ENCODE measurements at regions not wholly inside any gene's neighbourhood (a gene's known extent, or its start where the extent isn't known, plus 50 kb on each side); places are given as distances from the start of the nearest gene placed in this dataset.

GRCh38 chr4:34046580-34046979 lies 2197.7 kb downstream of the ARAP2 start:
- no peak for DNase-seq

GRCh38 chr4:34047363-34047762 lies 2197.0 kb downstream of the ARAP2 start:
- DNase-seq, result no peak

GRCh38 chr4:34066126-34066525 lies 2178.2 kb downstream of the ARAP2 start:
- DNase-seq, result no peak

- DNase-seq, result no peak
Observed at GRCh38 chr4:34091451-34091850, 2152.9 kb downstream of the ARAP2 start.

GRCh38 chr4:34094114-34094513 lies 2150.2 kb downstream of the ARAP2 start:
- DNase-seq, result no peak

- DNase-seq, result no peak
Observed at GRCh38 chr4:34105311-34105710, 2139.0 kb downstream of the ARAP2 start.

- no peak for DNase-seq
Observed at GRCh38 chr4:34108391-34108790, 2135.9 kb downstream of the ARAP2 start.

- DNase-seq, result no peak
Observed at GRCh38 chr4:34112573-34112972, 2131.7 kb downstream of the ARAP2 start.

- no peak for DNase-seq
Observed at GRCh38 chr4:34138385-34138784, 2105.9 kb downstream of the ARAP2 start.

- no peak for DNase-seq
Observed at GRCh38 chr4:34139346-34139745, 2105.0 kb downstream of the ARAP2 start.

- DNase-seq, result no peak
Observed at GRCh38 chr4:34148322-34148908, 2095.9 kb downstream of the ARAP2 start.

- no peak for DNase-seq
Observed at GRCh38 chr4:34157547-34157946, 2086.8 kb downstream of the ARAP2 start.

- no peak for DNase-seq
Observed at GRCh38 chr4:34158878-34159277, 2085.4 kb downstream of the ARAP2 start.

GRCh38 chr4:34170946-34171345 lies 2073.4 kb downstream of the ARAP2 start:
- no peak for DNase-seq

- no peak for DNase-seq
Observed at GRCh38 chr4:34176609-34177008, 2067.7 kb downstream of the ARAP2 start.

- no peak for DNase-seq
Observed at GRCh38 chr4:34178476-34178875, 2065.8 kb downstream of the ARAP2 start.

GRCh38 chr4:34181311-34181841 lies 2062.9 kb downstream of the ARAP2 start:
- no peak for DNase-seq

- DNase-seq, result no peak
Observed at GRCh38 chr4:34181891-34182290, 2062.4 kb downstream of the ARAP2 start.

- no peak for DNase-seq
Observed at GRCh38 chr4:34182306-34182705, 2062.0 kb downstream of the ARAP2 start.

- DNase-seq, result no peak
Observed at GRCh38 chr4:34183926-34184325, 2060.4 kb downstream of the ARAP2 start.

- no peak for DNase-seq
Observed at GRCh38 chr4:34187056-34187455, 2057.3 kb downstream of the ARAP2 start.

- no peak for DNase-seq
Observed at GRCh38 chr4:34191443-34191842, 2052.9 kb downstream of the ARAP2 start.

- no peak for DNase-seq
Observed at GRCh38 chr4:34193451-34194154, 2050.7 kb downstream of the ARAP2 start.

- DNase-seq, result no peak
Observed at GRCh38 chr4:34194585-34194984, 2049.7 kb downstream of the ARAP2 start.

- DNase-seq, result no peak
Observed at GRCh38 chr4:34196375-34196774, 2047.9 kb downstream of the ARAP2 start.
